Esophagus muscularis mucosa (tissue), 4 donors: ENCODE measurements at regions not wholly inside any gene's neighbourhood (a gene's known extent, or its start where the extent isn't known, plus 50 kb on each side); places are given as distances from the start of the nearest gene placed in this dataset.

Source experiments
- DNase-seq: peaks from one replicate; pipeline ENCODE4 v3.0.0-alpha.2; 2017; ENCODE audit errors: extremely low spot score
- H3K27ac ChIP-seq, 4 donors: fragments of 200-600 bp; sonication (generic); replicated peaks in 1 of 4; 1 replicate in 3 of 4; 2 replicates in 1 of 4; pipeline ENCODE4 v1.5.1; 2016 to 2019; ENCODE audit warnings: mild to moderate bottlenecking in 1 of 4
- H3K27me3 ChIP-seq, 4 donors: fragments of 200-600 bp; sonication (generic); one replicate each; pipeline versions ENCODE4 v1.5.1 to v1.6.0; 2016 to 2019
- H3K36me3 ChIP-seq, 4 donors: fragments of 200-600 bp; sonication (generic); one replicate each; pipeline ENCODE4 v1.5.1; 2016 to 2019
- H3K4me1 ChIP-seq, 4 donors: fragments of 200-600 bp; sonication (generic); one replicate each; pipeline ENCODE4 v1.5.1; 2016 to 2019
- H3K4me3 ChIP-seq, 4 donors: fragments of 200-600 bp; sonication (generic); 1 replicate in 2 of 4; 2 replicates in 2 of 4; pipeline ENCODE4 v1.5.1; 2016 to 2019; ENCODE audit warnings: mild to moderate bottlenecking in 4 of 4, moderate library complexity in 1 of 4
- H3K9me3 ChIP-seq, 4 donors: fragments of 200-600 bp; sonication (generic); 1 replicate in 3 of 4; 2 replicates in 1 of 4; pipeline ENCODE4 v1.5.1; 2016 to 2019
- EP300 ChIP-seq: sonication (generic); formaldehyde crosslinking; IDR thresholded peaks from one replicate; pipeline ENCODE4 v1.6.1; 2017; ENCODE audit warnings: antibody characterized with exemption
- POLR2A ChIP-seq: fragments of 450-650 bp; IDR thresholded peaks from one replicate; pipeline ENCODE4 v1.6.1; 2017; ENCODE audit warnings: antibody characterized with exemption, moderate library complexity, mild to moderate bottlenecking, low read depth
- POLR2AphosphoS5 ChIP-seq, 2 donors: sonication (generic); formaldehyde crosslinking; IDR thresholded peaks; one replicate each; pipeline ENCODE4 v1.6.1; 2017; ENCODE audit warnings: antibody characterized with exemption in 2 of 2
- WGBS: methylation state at CpG from one replicate; pipeline ENCODE4 v1.1.5; 2018; 5-methylcytosine and 5-hydroxymethylcytosine counted together
- intact Hi-C: fragments of 100-400 bp; cut with DNase I; formaldehyde crosslinking; loops from one replicate; pipeline ENCODE4 v1.15.1; 2023
- TF ChIP-seq, protein P1 (sequence below), 3 experiments: fragments of 200-600 bp in 2 of 3; fragments of 450-650 bp in 1 of 3; sonication (generic) in 2 of 3; IDR thresholded peaks; one replicate each; pipeline ENCODE4 v1.5.1; 2017 to 2019; ENCODE audit warnings: antibody characterized with exemption in 3 of 3, mild to moderate bottlenecking in 2 of 3, moderate library complexity in 1 of 3

- WGBS: 25% methylated on average over 4 of the region's 4 CpGs
Measured at GRCh38 chr5:165015547-165015946, 1510.1 kb downstream of the MAT2B start.

DNA sequence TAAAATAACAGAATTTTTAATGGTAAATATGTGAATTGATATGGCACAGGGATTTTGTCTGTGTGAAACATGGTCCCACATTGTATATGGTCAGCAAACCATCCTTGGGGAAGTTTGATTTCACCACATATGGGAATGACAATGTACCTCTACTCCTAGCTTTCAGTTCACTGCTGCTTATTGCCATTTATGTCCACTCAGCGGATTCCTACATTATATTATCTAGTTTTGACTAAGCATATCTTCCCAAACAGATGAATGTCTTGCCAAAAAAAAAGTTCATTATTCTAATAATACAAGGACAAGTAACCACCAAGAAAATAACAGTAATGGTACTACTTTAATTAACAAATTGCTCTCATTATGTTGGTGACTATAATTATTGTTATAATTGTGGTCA lies 1521.6 kb downstream of the MAT2B start:
- DNase-seq: no peak
- intact Hi-C loops: no loop called here
- no peaks in the 10 kb centered on the region for H3K4me1 ChIP-seq
- TF ChIP-seq EP300 (no peak), POLR2A (no peak), POLR2AphosphoS5 (IDR thresholded peaks at IDR 0.05) (no peak)
- TF ChIP-seq, protein P1, sequence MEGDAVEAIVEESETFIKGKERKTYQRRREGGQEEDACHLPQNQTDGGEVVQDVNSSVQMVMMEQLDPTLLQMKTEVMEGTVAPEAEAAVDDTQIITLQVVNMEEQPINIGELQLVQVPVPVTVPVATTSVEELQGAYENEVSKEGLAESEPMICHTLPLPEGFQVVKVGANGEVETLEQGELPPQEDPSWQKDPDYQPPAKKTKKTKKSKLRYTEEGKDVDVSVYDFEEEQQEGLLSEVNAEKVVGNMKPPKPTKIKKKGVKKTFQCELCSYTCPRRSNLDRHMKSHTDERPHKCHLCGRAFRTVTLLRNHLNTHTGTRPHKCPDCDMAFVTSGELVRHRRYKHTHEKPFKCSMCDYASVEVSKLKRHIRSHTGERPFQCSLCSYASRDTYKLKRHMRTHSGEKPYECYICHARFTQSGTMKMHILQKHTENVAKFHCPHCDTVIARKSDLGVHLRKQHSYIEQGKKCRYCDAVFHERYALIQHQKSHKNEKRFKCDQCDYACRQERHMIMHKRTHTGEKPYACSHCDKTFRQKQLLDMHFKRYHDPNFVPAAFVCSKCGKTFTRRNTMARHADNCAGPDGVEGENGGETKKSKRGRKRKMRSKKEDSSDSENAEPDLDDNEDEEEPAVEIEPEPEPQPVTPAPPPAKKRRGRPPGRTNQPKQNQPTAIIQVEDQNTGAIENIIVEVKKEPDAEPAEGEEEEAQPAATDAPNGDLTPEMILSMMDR (IDR thresholded peaks at IDR 0.05): no peak
- H3K27me3 ChIP-seq: no peaks in the 10 kb centered on the region
- no peak overlapping the region for H3K4me3 ChIP-seq
- no peak overlapping the region for H3K27ac ChIP-seq
- no peaks in the 10 kb centered on the region for H3K36me3 ChIP-seq
- H3K9me3 ChIP-seq: no peaks in the 10 kb centered on the region
- WGBS: 96% methylated on average over 1 of the region's 1 CpG

More at GRCh38 chr5:165015547-165015946, 1510.1 kb downstream of the MAT2B start:
- no peak for DNase-seq
- Histone ChIP-seq H3K27me3 (no peaks in the 10 kb centered on the region), H3K4me1 (peaks cover 0 to 6% (median 0%) of the 10 kb centered on the region in 4 donors), H3K27ac (no peak overlapping the region), H3K9me3 (no peaks in the 10 kb centered on the region), H3K4me3 (no peak overlapping the region), H3K36me3 (no peaks in the 10 kb centered on the region)
- no peak for TF ChIP-seq POLR2A
- TF ChIP-seq POLR2AphosphoS5 (IDR thresholded peaks at IDR 0.05): no peak
- TF ChIP-seq, protein P1 (IDR thresholded peaks at IDR 0.05): no peak
- no peak for TF ChIP-seq EP300
- intact Hi-C loops: no loop called here

DNA sequence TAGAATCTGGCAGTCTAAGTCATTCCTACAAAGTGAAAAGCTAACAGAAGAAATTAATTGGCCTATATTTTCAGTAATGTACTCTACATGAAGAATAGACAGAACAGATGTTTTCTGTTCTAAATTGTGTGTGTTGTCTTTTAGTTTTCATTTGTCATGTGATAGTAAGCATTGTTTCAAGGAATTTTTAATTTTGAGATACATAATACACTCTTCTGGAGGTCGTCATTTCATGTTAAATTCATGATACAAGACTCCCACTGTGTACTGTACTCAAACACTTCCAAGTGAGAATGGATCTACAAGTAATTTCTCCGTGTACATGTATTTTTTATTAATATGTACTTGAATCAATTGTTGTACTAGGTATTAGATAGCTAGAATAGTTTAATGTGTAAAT lies 1522.9 kb downstream of the MAT2B start:
- TF ChIP-seq EP300 (no peak), POLR2AphosphoS5 (IDR thresholded peaks at IDR 0.05) (no peak), POLR2A (no peak)
- TF ChIP-seq, protein P1 (IDR thresholded peaks at IDR 0.05): no peak
- no peaks in the 10 kb centered on the region for H3K27me3 ChIP-seq
- intact Hi-C loops: no loop called here
- no peak overlapping the region for H3K27ac ChIP-seq
- H3K4me1 ChIP-seq: no peaks in the 10 kb centered on the region
- 65% methylated on average over 2 of the region's 2 CpGs for WGBS
- no peak overlapping the region for H3K4me3 ChIP-seq
- no peaks in the 10 kb centered on the region for H3K9me3 ChIP-seq
- H3K36me3 ChIP-seq: no peaks in the 10 kb centered on the region
- no peak for DNase-seq

- Histone ChIP-seq H3K27me3 (no peaks in the 10 kb centered on the region), H3K27ac (no peak overlapping the region), H3K4me3 (no peak overlapping the region), H3K9me3 (no peaks in the 10 kb centered on the region), H3K36me3 (no peaks in the 10 kb centered on the region), H3K4me1 (no peaks in the 10 kb centered on the region)
- WGBS: 82% methylated on average over 3 of the region's 3 CpGs
- TF ChIP-seq POLR2AphosphoS5 (IDR thresholded peaks at IDR 0.05) (no peak), POLR2A (no peak), EP300 (no peak)
- TF ChIP-seq, protein P1 (IDR thresholded peaks at IDR 0.05): peak in 2 of 3 experiments; percentile 10 to 15
- DNase-seq: no peak
- intact Hi-C loops: no loop called here
Measured at GRCh38 chr5:165029099-165029870, 1523.9 kb downstream of the MAT2B start.
